ENCODE measurements at regions not wholly inside any gene's neighbourhood (a gene's known extent, or its start where the extent isn't known, plus 50 kb on each side); places are given as distances from the start of the nearest gene placed in this dataset.

DNA sequence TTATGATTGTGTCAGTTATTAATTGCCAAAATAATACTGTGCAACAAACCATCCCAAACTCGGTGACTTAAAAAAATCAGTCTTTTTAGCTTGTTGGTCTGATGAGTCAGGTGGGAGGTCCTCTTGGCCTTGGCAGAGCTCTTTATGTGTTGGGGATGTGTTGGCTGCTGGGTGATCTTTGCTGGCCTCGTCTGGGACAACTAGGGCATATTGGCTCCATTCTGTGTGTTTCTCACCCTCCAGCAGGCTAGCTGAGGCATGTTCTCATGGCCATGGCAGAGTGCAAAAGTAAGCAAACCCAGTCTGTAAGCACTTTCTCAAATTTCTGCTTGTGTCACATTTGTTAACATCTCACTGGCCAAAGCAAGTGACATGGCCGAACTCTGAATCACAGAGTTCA, 251.6 kb downstream of the RPLP1 start:
- TF ChIP-seq, protein P1, sequence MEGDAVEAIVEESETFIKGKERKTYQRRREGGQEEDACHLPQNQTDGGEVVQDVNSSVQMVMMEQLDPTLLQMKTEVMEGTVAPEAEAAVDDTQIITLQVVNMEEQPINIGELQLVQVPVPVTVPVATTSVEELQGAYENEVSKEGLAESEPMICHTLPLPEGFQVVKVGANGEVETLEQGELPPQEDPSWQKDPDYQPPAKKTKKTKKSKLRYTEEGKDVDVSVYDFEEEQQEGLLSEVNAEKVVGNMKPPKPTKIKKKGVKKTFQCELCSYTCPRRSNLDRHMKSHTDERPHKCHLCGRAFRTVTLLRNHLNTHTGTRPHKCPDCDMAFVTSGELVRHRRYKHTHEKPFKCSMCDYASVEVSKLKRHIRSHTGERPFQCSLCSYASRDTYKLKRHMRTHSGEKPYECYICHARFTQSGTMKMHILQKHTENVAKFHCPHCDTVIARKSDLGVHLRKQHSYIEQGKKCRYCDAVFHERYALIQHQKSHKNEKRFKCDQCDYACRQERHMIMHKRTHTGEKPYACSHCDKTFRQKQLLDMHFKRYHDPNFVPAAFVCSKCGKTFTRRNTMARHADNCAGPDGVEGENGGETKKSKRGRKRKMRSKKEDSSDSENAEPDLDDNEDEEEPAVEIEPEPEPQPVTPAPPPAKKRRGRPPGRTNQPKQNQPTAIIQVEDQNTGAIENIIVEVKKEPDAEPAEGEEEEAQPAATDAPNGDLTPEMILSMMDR (conservative IDR thresholded peaks at IDR 0.05; ENCODE audit: low read length) = no peak
- TF ChIP-seq EZH2phosphoT487 (IDR thresholded peaks at IDR 0.05; ENCODE audit: borderline replicate concordance, low read depth, low read length) = no peak
